ENCODE measurements at regions not wholly inside any gene's neighbourhood (a gene's known extent, or its start where the extent isn't known, plus 50 kb on each side); places are given as distances from the start of the nearest gene placed in this dataset.

- no peak overlapping the region for H3K4me3 ChIP-seq (ENCODE audit: low read length)
- TF ChIP-seq CTCF (IDR thresholded peaks at IDR 0.05; ENCODE audit: insufficient read depth, low read depth, low read length, missing control alignments): peak; percentile 83
- DNase-seq (ENCODE audit: low read depth): peak; percentile 52
Measured at GRCh38 chrX:49754233-49754857, 58.6 kb upstream of the PAGE1 start.

GRCh38 chrX:49753691-49754090 lies 57.9 kb upstream of the PAGE1 start:
- DNase-seq (ENCODE audit: low read depth): no peak
- TF ChIP-seq CTCF (IDR thresholded peaks at IDR 0.05; ENCODE audit: insufficient read depth, low read depth, low read length, missing control alignments): no peak

GRCh38 chrX:49748211-49748956 lies 52.6 kb upstream of the PAGE1 start:
- no peak for DNase-seq (ENCODE audit: low read depth)
- no peak overlapping the region for H3K4me3 ChIP-seq (ENCODE audit: low read length)
- TF ChIP-seq CTCF (IDR thresholded peaks at IDR 0.05; ENCODE audit: insufficient read depth, low read depth, low read length, missing control alignments): no peak

More at GRCh38 chrX:49753691-49754090, 57.9 kb upstream of the PAGE1 start:
- no peak overlapping the region for H3K4me3 ChIP-seq (ENCODE audit: low read length)

GRCh38 chrX:49746306-49746705 lies 50.5 kb upstream of the PAGE1 start:
- TF ChIP-seq CTCF (IDR thresholded peaks at IDR 0.05; ENCODE audit: insufficient read depth, low read depth, low read length, missing control alignments): no peak
- DNase-seq (ENCODE audit: low read depth): no peak
- H3K4me3 ChIP-seq (ENCODE audit: low read length): no peak overlapping the region
